ENCODE measurements at regions not wholly inside any gene's neighbourhood (a gene's known extent, or its start where the extent isn't known, plus 50 kb on each side); places are given as distances from the start of the nearest gene placed in this dataset.

DNA sequence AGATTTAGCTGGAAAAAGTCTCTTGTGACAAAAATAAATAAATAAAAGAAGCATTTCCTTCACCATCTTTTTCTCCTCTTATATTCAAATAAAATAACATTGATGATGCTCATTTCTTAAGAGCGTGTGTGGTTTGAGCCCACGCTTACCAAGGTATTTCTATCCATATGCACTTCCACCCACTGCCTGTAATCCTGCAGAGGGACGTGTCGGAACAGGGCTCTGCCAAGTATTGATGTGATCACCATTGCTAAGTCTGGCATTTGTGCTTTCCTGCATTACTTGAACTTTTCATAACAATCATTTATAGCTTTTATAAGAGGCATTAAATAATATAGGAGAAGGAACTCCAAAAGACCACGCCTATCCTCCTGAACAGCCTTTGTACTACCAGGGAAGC is 107.6 kb downstream of the SHANK2 start:
- H3K27ac ChIP-seq: no peak overlapping the region
- TF ChIP-seq, protein P1, sequence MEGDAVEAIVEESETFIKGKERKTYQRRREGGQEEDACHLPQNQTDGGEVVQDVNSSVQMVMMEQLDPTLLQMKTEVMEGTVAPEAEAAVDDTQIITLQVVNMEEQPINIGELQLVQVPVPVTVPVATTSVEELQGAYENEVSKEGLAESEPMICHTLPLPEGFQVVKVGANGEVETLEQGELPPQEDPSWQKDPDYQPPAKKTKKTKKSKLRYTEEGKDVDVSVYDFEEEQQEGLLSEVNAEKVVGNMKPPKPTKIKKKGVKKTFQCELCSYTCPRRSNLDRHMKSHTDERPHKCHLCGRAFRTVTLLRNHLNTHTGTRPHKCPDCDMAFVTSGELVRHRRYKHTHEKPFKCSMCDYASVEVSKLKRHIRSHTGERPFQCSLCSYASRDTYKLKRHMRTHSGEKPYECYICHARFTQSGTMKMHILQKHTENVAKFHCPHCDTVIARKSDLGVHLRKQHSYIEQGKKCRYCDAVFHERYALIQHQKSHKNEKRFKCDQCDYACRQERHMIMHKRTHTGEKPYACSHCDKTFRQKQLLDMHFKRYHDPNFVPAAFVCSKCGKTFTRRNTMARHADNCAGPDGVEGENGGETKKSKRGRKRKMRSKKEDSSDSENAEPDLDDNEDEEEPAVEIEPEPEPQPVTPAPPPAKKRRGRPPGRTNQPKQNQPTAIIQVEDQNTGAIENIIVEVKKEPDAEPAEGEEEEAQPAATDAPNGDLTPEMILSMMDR (IDR thresholded peaks at IDR 0.05): no peak
- no peak for TF ChIP-seq ZFX (IDR thresholded peaks at IDR 0.05; ENCODE audit: borderline replicate concordance)

DNA sequence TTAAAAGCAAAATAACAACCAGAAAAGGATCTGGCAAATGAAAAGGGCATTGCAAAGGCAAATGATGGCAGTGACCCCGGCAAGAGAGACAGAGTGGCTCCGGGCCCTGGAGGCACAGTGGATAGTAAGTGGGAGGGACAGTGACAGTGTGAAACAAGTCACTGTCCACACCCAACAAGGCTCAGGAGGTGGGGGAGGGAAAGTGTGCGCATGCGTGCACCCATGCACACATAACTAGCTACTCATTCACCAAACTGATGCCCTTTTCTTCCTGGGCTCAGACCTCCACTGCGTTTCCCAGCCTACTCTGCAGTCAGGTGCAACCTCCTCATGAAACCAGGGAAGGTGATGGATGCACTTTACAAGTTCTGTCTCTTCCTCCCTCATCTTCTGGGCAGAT is 108.4 kb downstream of the SHANK2 start:
- TF ChIP-seq, protein P1 (IDR thresholded peaks at IDR 0.05): no peak
- no peak for TF ChIP-seq ZFX (IDR thresholded peaks at IDR 0.05; ENCODE audit: borderline replicate concordance)
- no peak overlapping the region for H3K27ac ChIP-seq

DNA sequence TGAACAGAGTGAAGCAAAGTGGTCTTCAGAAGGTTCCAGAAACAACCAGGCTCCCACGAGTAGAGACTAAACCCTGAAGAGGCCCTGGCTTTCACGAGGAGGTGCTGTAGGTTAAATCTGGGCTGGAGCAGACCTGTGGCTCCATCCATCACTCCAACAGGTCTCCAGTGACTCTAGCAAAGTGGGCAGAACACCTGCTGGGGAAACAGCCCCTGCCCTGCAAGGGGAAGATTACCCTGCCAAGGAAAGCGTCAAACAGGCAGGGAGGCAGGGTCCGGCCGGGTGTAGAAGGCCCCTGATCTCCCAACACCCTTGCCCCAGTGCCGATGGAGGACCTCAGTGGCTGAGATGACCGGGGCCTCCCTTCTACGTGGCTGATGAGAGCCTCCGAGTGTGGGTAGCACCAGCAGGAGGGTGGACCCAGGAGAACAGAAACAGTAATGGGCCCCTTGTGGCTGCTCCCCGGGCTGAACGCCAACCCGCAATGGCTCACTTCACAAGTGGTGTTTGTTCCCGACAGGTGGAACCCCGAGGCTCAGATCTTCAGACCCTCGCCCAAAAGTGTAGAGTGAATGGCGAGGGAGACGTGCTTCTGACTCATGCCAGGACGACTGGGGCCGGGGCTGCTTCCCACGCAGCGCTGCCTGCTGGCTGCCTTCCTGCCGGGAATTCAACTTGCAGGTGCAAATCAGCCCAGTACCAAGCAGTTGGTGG is 112.0 kb downstream of the SHANK2 start:
- H3K27ac ChIP-seq: no peak overlapping the region
- TF ChIP-seq, protein P1 (IDR thresholded peaks at IDR 0.05): no peak
- no peak for TF ChIP-seq ZFX (IDR thresholded peaks at IDR 0.05; ENCODE audit: borderline replicate concordance)

DNA sequence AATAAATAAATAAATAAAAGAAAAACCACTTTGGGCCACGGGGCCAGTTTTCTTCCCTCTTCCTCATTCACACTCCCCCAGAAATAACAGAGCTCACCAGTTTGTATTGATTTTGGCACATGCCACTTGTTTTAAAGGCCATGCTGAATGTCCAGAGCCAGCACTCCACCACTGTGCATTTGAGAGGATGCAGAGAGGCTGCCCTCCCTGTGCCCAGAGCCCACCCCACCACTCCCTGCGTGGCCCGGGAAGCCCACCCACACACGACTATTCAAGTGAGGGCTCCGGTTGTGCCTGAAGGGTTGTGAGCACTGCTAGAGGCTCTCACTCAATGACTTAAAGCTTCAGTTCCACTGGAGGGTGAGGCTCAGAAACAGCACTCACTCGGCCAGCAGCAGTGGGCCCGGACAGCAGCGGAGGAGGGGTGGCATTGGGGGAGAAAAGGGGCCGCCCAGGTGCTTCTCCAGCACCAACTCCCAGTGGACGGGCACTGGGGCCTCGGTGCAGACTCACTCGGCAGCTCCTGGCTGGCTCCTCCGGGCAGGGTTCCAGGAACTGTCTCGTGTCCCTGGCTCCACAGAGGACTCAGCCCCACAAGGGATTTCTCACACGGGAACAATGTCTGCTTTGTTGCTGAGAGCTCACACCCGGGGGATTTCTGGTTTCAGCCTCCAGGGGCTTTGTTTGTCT is 112.7 kb downstream of the SHANK2 start:
- no peak overlapping the region for H3K27ac ChIP-seq
- TF ChIP-seq, protein P1 (IDR thresholded peaks at IDR 0.05): no peak
- no peak for TF ChIP-seq ZFX (IDR thresholded peaks at IDR 0.05; ENCODE audit: borderline replicate concordance)

DNA sequence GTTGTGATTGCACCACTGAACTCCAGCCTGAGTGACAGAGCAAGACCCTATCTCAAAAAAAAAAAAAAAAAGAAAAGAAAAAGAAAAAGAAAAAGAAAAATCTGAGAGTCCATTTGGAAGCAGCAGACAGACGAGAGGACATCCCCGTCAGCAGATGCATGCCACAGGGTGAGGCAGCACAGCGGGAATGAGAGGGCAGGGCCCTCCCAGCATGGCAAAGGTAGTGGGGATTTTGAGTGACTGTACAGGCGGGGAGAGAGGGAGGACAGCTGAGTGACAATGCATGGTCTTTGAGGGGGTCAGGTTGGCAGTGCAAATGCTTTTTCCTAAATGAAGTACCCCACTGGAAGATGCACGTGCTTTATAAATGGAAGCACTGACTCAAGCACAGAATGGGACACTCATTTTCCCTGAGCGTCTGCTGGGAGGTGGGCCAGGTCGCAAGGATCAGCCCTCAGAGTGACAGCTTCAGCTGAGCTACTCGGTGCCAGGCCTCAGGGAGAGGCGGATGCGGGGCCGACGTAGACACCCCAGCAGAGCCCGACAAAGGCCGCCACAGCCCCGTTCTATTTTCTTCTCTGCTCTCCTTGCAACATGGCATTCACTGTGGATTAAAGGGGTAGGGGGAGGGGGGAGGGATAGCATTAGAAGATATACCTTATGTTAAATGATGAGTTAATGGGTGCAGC is 113.5 kb downstream of the SHANK2 start:
- TF ChIP-seq, protein P1 (IDR thresholded peaks at IDR 0.05): no peak
- no peak for TF ChIP-seq ZFX (IDR thresholded peaks at IDR 0.05; ENCODE audit: borderline replicate concordance)
- no peak overlapping the region for H3K27ac ChIP-seq

DNA sequence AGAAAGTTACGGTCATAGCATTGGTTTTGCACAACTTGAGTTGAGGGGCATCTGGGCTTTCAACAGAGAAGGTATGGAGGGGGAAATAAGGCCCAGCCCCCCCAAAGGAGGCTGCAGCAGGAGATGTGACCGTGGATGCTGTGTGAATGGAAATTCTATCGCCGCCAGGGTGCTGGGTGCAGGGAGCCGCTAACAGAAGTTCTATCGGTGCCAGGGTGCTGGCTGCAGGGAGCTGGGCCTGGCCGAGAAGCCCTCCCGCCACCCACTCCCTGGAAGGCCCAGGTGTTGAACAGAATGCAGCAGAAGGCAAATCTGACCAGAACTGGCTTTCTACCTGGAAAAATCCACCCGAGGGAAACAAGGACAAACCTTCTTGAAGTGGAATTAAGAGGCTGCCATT is 115.0 kb downstream of the SHANK2 start:
- TF ChIP-seq ZFX (IDR thresholded peaks at IDR 0.05; ENCODE audit: borderline replicate concordance): no peak
- TF ChIP-seq, protein P1 (IDR thresholded peaks at IDR 0.05): no peak
- no peak overlapping the region for H3K27ac ChIP-seq

Data from 22Rv1 (cell line).